ENCODE measurements at regions not wholly inside any gene's neighbourhood (a gene's known extent, or its start where the extent isn't known, plus 50 kb on each side); places are given as distances from the start of the nearest gene placed in this dataset.

DNA sequence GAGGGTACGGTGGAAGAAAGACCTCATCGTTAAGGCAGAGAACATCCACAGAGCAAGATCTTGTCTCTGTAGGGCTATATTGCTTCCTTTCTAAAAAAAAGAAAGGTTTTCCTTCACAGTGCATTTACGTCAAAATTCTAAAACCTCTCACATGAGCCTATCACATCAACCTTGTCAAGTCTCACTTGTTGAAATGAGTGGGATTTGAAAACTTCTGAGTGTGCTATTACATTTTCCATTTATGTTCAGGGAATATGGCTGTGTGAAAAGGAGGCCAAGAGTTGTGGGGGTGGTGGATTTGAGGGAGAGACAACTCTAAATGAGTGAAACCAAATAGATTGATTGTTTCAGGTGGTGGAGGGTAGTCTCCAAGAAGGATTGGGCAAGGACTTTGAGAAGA, 147.1 kb upstream of the MPDZ start:
- no peaks in the 10 kb centered on the region for H3K36me3 ChIP-seq (ENCODE audit: insufficient read depth)
- TF ChIP-seq, protein P1, sequence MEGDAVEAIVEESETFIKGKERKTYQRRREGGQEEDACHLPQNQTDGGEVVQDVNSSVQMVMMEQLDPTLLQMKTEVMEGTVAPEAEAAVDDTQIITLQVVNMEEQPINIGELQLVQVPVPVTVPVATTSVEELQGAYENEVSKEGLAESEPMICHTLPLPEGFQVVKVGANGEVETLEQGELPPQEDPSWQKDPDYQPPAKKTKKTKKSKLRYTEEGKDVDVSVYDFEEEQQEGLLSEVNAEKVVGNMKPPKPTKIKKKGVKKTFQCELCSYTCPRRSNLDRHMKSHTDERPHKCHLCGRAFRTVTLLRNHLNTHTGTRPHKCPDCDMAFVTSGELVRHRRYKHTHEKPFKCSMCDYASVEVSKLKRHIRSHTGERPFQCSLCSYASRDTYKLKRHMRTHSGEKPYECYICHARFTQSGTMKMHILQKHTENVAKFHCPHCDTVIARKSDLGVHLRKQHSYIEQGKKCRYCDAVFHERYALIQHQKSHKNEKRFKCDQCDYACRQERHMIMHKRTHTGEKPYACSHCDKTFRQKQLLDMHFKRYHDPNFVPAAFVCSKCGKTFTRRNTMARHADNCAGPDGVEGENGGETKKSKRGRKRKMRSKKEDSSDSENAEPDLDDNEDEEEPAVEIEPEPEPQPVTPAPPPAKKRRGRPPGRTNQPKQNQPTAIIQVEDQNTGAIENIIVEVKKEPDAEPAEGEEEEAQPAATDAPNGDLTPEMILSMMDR (conservative IDR thresholded peaks at IDR 0.05; ENCODE audit: low read depth, low read length), result no peak
- no peaks in the 10 kb centered on the region for H3K4me1 ChIP-seq (ENCODE audit: low read depth, poor library complexity, severe bottlenecking)
- no peaks in the 10 kb centered on the region for H3K79me2 ChIP-seq (ENCODE audit: insufficient read depth, low read depth)
- H3K4me2 ChIP-seq, result no peak overlapping the region
- no peak overlapping the region for H3K9ac ChIP-seq
- no peak overlapping the region for H3K27ac ChIP-seq
- no peaks in the 10 kb centered on the region for H4K20me1 ChIP-seq (ENCODE audit: insufficient read depth)
- H3K4me3 ChIP-seq (IDR thresholded peaks at IDR 0.05; ENCODE audit: insufficient read depth, low read depth, low read length), result no peak overlapping the region
- H2AFZ ChIP-seq (ENCODE audit: low read depth), result no peak overlapping the region
- no peaks in the 10 kb centered on the region for H3K27me3 ChIP-seq (ENCODE audit: insufficient read depth, low read depth)

DNA sequence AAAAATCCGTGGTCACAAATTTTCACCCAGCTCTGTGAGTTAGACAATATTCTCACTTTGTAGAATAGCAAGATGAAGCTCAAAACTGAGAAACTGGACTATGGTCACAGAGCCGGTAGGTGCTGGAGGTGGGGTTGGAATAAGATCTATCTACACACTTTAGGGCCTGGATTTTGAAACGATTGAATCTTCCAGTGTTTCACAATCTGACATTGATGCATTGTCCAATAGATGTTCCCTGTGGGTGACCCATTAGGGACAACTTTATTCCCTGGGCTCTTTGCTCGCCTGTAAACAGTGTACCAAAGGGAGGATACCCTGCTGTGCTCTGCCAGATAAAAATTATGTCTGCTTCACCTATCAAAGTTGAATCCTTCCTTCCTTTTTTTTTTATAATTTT, 145.4 kb upstream of the MPDZ start:
- Histone ChIP-seq H3K27ac (no peak overlapping the region), H3K4me3 (IDR thresholded peaks at IDR 0.05; ENCODE audit: insufficient read depth, low read depth, low read length) (no peak overlapping the region), H3K79me2 (ENCODE audit: insufficient read depth, low read depth) (no peaks in the 10 kb centered on the region), H4K20me1 (ENCODE audit: insufficient read depth) (no peaks in the 10 kb centered on the region), H3K36me3 (ENCODE audit: insufficient read depth) (no peaks in the 10 kb centered on the region), H3K27me3 (ENCODE audit: insufficient read depth, low read depth) (no peaks in the 10 kb centered on the region), H3K4me1 (ENCODE audit: low read depth, poor library complexity, severe bottlenecking) (no peaks in the 10 kb centered on the region), H2AFZ (ENCODE audit: low read depth) (no peak overlapping the region), H3K9ac (no peak overlapping the region), H3K4me2 (no peak overlapping the region)
- TF ChIP-seq, protein P1 (conservative IDR thresholded peaks at IDR 0.05; ENCODE audit: low read depth, low read length), result no peak

DNA sequence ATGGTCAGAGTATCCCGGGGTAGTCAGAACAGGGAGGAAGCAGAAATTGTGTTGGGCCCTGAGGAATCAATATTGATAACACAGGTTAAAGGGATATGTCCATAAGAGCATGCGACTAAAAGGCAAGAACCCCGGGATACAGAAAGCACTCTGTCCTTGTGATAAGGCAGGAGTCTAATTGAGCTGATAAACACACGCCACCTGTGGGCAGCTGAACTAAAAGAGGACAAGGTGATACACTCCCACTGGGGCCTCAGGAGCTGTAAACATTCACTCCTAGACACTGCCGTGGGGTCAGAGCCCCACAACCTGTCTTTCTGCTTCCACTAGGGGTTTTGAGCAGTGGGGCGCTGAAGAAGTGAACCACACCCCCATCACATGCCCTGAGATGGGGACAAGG, 144.7 kb upstream of the MPDZ start:
- TF ChIP-seq, protein P1 (conservative IDR thresholded peaks at IDR 0.05; ENCODE audit: low read depth, low read length), result no peak
- Histone ChIP-seq H3K9ac (no peak overlapping the region), H3K4me3 (IDR thresholded peaks at IDR 0.05; ENCODE audit: insufficient read depth, low read depth, low read length) (no peak overlapping the region), H3K36me3 (ENCODE audit: insufficient read depth) (no peaks in the 10 kb centered on the region), H3K4me2 (no peak overlapping the region), H3K27me3 (ENCODE audit: insufficient read depth, low read depth) (no peaks in the 10 kb centered on the region), H3K27ac (no peak overlapping the region), H3K79me2 (ENCODE audit: insufficient read depth, low read depth) (no peaks in the 10 kb centered on the region), H2AFZ (ENCODE audit: low read depth) (no peak overlapping the region), H4K20me1 (ENCODE audit: insufficient read depth) (no peaks in the 10 kb centered on the region), H3K4me1 (ENCODE audit: low read depth, poor library complexity, severe bottlenecking) (no peaks in the 10 kb centered on the region)

DNA sequence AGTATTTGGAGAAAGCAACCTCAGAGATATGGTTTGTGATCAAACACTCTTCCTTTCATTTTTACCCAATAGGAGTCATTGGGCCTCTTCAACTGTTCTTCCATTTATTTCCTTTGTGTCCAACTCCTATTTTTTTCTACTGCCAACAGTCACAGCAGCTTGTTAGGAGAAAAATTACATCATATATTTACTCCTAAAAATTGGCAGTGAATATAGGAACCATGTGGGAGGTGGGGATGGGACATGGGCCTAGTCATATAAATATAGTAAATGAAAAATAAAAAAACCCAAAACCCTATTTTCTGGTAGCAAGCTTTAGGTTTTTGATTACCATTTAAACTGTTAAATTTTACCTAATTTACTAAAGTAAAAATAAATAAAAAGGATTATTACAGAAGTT, 134.9 kb upstream of the MPDZ start:
- H3K36me3 ChIP-seq (ENCODE audit: insufficient read depth), result no peaks in the 10 kb centered on the region
- H3K4me3 ChIP-seq (IDR thresholded peaks at IDR 0.05; ENCODE audit: insufficient read depth, low read depth, low read length), result no peak overlapping the region
- no peaks in the 10 kb centered on the region for H3K79me2 ChIP-seq (ENCODE audit: insufficient read depth, low read depth)
- H3K27ac ChIP-seq, result no peak overlapping the region
- no peaks in the 10 kb centered on the region for H3K27me3 ChIP-seq (ENCODE audit: insufficient read depth, low read depth)
- no peak overlapping the region for H3K9ac ChIP-seq
- no peak overlapping the region for H3K4me2 ChIP-seq
- H3K4me1 ChIP-seq (ENCODE audit: low read depth, poor library complexity, severe bottlenecking), result no peaks in the 10 kb centered on the region
- TF ChIP-seq, protein P1 (conservative IDR thresholded peaks at IDR 0.05; ENCODE audit: low read depth, low read length), result no peak
- no peak overlapping the region for H2AFZ ChIP-seq (ENCODE audit: low read depth)
- H4K20me1 ChIP-seq (ENCODE audit: insufficient read depth), result no peaks in the 10 kb centered on the region

GRCh38 chr9:13412331-13412730, 132.8 kb upstream of the MPDZ start:
- Histone ChIP-seq H3K4me1 (ENCODE audit: low read depth, poor library complexity, severe bottlenecking) (no peaks in the 10 kb centered on the region), H4K20me1 (ENCODE audit: insufficient read depth) (no peaks in the 10 kb centered on the region), H3K4me3 (IDR thresholded peaks at IDR 0.05; ENCODE audit: insufficient read depth, low read depth, low read length) (no peak overlapping the region), H3K9ac (no peak overlapping the region), H3K27ac (no peak overlapping the region), H3K4me2 (no peak overlapping the region), H2AFZ (ENCODE audit: low read depth) (no peak overlapping the region), H3K79me2 (ENCODE audit: insufficient read depth, low read depth) (no peaks in the 10 kb centered on the region), H3K36me3 (ENCODE audit: insufficient read depth) (no peaks in the 10 kb centered on the region), H3K27me3 (ENCODE audit: insufficient read depth, low read depth) (no peaks in the 10 kb centered on the region)
- TF ChIP-seq, protein P1 (conservative IDR thresholded peaks at IDR 0.05; ENCODE audit: low read depth, low read length), result no peak

All from KMS-11 (cell line).